ENCODE measurements at regions not wholly inside any gene's neighbourhood (a gene's known extent, or its start where the extent isn't known, plus 50 kb on each side); places are given as distances from the start of the nearest gene placed in this dataset.

DNA sequence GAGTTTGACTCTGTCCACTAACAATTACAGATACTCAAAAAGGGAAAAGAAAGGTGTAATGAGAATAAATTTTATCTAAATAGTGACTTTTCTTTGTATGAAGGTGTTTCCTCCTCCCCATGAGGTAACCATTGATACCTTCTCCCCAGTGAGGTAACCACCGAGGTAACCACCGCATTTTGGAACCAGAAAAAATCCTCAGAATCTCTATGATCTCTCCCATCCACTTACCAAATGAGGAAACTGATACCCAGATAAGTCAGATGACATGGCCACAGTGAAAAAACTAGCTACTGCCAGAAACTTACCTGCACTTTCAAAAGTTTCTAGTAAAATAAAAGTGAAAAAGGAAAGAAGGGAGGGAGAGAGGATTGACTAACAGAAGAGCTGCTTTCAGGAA, 124.0 kb upstream of the FNDC3A start:
- Mint-ChIP-seq H3K36me3 (ENCODE audit: low read depth, unreplicated experiment) (no peaks in the 10 kb centered on the region), H3K9me3 (ENCODE audit: unreplicated experiment) (no peaks in the 10 kb centered on the region), H3K27me3 (ENCODE audit: unreplicated experiment) (no peaks in the 10 kb centered on the region), H3K4me3 (ENCODE audit: unreplicated experiment) (no peak overlapping the region), H3K4me1 (ENCODE audit: unreplicated experiment) (peaks cover 3% of the 10 kb centered on the region), H3K27ac (ENCODE audit: unreplicated experiment) (no peak overlapping the region)
- no peak for DNase-seq (ENCODE audit: low spot score)
- TF ChIP-seq, protein P1, sequence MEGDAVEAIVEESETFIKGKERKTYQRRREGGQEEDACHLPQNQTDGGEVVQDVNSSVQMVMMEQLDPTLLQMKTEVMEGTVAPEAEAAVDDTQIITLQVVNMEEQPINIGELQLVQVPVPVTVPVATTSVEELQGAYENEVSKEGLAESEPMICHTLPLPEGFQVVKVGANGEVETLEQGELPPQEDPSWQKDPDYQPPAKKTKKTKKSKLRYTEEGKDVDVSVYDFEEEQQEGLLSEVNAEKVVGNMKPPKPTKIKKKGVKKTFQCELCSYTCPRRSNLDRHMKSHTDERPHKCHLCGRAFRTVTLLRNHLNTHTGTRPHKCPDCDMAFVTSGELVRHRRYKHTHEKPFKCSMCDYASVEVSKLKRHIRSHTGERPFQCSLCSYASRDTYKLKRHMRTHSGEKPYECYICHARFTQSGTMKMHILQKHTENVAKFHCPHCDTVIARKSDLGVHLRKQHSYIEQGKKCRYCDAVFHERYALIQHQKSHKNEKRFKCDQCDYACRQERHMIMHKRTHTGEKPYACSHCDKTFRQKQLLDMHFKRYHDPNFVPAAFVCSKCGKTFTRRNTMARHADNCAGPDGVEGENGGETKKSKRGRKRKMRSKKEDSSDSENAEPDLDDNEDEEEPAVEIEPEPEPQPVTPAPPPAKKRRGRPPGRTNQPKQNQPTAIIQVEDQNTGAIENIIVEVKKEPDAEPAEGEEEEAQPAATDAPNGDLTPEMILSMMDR (IDR thresholded peaks at IDR 0.05; ENCODE audit: unreplicated experiment) = no peak

DNA sequence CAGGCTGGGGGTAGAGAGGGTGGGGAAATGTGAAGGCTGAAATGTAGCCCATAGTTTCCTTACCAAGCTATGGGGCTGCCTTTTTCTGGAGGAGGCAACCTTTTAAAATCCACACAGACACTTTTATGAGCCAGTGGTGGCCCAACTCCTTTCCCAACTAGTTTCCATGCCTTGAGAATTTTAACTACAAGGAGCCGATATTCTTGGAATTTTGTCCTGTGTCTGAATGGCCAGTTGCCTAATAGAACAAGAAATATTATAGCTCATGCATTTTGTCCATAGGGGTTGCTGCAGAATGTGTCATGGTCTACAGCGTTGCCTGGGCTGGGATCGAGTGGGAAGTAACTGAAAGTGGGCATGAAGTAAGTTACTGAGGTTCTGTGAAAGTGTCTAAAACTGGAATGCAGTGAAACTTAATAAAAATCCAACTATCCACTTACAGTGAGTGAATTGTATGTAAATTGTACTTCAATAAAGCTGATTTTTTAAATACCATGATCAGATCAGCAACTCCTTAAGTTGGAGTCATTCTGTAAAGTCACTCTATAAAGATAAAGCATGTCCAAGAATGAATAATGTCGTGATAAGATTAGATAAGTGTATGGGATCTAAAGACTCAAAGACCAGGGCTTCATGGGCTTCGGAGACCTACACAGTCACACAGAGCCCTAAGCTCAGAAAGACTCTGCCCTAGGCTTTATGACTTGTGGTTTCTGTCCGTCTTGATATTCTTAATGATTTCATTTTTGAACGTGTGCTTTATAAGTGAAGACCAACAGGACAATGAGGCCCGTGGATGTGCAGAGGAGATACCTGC, 122.6 kb upstream of the FNDC3A start:
- Mint-ChIP-seq H3K9me3 (ENCODE audit: unreplicated experiment) (no peaks in the 10 kb centered on the region), H3K27ac (ENCODE audit: unreplicated experiment) (no peak overlapping the region), H3K36me3 (ENCODE audit: low read depth, unreplicated experiment) (no peaks in the 10 kb centered on the region), H3K4me1 (ENCODE audit: unreplicated experiment) (peaks cover 3% of the 10 kb centered on the region), H3K27me3 (ENCODE audit: unreplicated experiment) (no peaks in the 10 kb centered on the region), H3K4me3 (ENCODE audit: unreplicated experiment) (no peak overlapping the region)
- DNase-seq (ENCODE audit: low spot score) = no peak
- TF ChIP-seq, protein P1 (IDR thresholded peaks at IDR 0.05; ENCODE audit: unreplicated experiment) = no peak

DNA sequence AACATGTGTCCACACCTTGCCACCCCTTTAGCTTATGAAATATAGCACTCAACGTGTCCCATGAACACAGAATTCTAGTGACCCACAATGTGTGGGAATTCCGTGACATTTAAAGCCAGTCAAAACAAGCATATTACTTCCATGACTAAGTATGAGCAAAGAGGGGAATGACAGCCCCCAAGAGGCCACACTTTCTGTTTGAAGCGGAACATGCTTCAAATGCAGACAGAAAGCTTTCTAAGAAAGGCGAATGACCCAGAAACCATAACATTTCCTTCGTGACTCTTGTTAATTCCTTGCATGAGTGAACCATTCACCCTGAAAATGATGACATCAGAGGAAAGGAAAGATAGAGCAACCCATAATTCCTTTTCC, 122.0 kb upstream of the FNDC3A start:
- Mint-ChIP-seq H3K36me3 (ENCODE audit: low read depth, unreplicated experiment) (no peaks in the 10 kb centered on the region), H3K27ac (ENCODE audit: unreplicated experiment) (no peak overlapping the region), H3K27me3 (ENCODE audit: unreplicated experiment) (no peaks in the 10 kb centered on the region), H3K4me1 (ENCODE audit: unreplicated experiment) (peaks cover 9% of the 10 kb centered on the region), H3K9me3 (ENCODE audit: unreplicated experiment) (no peaks in the 10 kb centered on the region), H3K4me3 (ENCODE audit: unreplicated experiment) (no peak overlapping the region)
- TF ChIP-seq, protein P1 (IDR thresholded peaks at IDR 0.05; ENCODE audit: unreplicated experiment) = no peak
- DNase-seq (ENCODE audit: low spot score) = no peak

GRCh38 chr13:48857576-48857975, 118.1 kb upstream of the FNDC3A start:
- TF ChIP-seq, protein P1 (IDR thresholded peaks at IDR 0.05; ENCODE audit: unreplicated experiment) = no peak
- Mint-ChIP-seq H3K27me3 (ENCODE audit: unreplicated experiment) (no peaks in the 10 kb centered on the region), H3K27ac (ENCODE audit: unreplicated experiment) (no peak overlapping the region), H3K4me3 (ENCODE audit: unreplicated experiment) (no peak overlapping the region), H3K4me1 (ENCODE audit: unreplicated experiment) (peaks cover 14% of the 10 kb centered on the region), H3K36me3 (ENCODE audit: low read depth, unreplicated experiment) (no peaks in the 10 kb centered on the region), H3K9me3 (ENCODE audit: unreplicated experiment) (no peaks in the 10 kb centered on the region)
- no peak for DNase-seq (ENCODE audit: low spot score)

DNA sequence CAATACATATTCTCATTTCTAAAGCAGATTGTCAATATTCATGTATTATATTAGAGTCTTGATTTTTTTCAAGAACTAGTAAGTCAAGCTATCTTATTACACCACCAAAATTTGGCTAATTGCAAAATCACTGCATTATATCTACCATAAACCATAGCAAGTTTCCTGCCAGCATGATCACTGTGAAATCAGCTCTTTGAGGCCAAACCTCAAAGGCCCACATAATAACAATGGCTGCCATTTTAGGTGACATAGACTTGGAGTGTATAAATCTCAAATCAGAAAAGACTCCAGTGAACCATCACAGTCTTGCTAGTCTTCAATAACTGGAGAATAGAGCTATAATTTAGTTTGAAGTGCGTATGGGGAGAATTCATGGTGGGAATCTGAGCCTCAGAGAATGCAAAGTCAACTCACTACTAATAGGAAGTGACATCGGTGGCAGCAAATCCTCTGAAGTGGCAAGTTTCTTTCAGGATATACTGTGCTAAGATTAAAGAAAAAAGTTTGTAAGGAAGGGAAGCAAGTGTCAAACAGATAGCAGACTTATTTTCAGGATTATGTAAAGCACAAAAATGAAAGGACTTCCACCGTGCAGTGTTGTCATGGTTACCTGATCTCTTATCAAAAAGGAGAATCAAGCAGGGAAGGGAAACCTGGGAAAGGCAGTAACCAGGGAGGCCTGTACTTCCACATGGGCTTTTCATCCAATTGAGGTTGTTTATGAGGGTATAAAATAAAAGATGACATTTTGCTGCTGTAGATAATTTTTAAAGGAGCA, 117.4 kb upstream of the FNDC3A start:
- TF ChIP-seq, protein P1 (IDR thresholded peaks at IDR 0.05; ENCODE audit: unreplicated experiment) = no peak
- no peaks in the 10 kb centered on the region for H3K9me3 Mint-ChIP-seq (ENCODE audit: unreplicated experiment)
- H3K4me1 Mint-ChIP-seq (ENCODE audit: unreplicated experiment) = peaks cover 14% of the 10 kb centered on the region
- no peak overlapping the region for H3K4me3 Mint-ChIP-seq (ENCODE audit: unreplicated experiment)
- H3K27ac Mint-ChIP-seq (ENCODE audit: unreplicated experiment) = no peak overlapping the region
- H3K36me3 Mint-ChIP-seq (ENCODE audit: low read depth, unreplicated experiment) = no peaks in the 10 kb centered on the region
- no peaks in the 10 kb centered on the region for H3K27me3 Mint-ChIP-seq (ENCODE audit: unreplicated experiment)
- no peak for DNase-seq (ENCODE audit: low spot score)

Data from endothelial cell (in vitro differentiated cells).